ENCODE measurements at regions not wholly inside any gene's neighbourhood (a gene's known extent, or its start where the extent isn't known, plus 50 kb on each side); places are given as distances from the start of the nearest gene placed in this dataset.

- in situ Hi-C loops (cut with MboI; ENCODE audit: low sequenced_read_pairs, unreplicated experiment): no loop called here
- no peak for TF ChIP-seq CTCF (IDR thresholded peaks at IDR 0.05; ENCODE audit: borderline replicate concordance, control extremely low read depth, extremely low read depth, insufficient read depth, missing control alignments)
- DNase-seq (ENCODE audit: low spot score): no peak
Observed at GRCh38 chr7:115724400-115725056, 306.0 kb downstream of the TFEC start.

- DNase-seq (ENCODE audit: low spot score): no peak
- in situ Hi-C loops (cut with MboI; ENCODE audit: low sequenced_read_pairs, unreplicated experiment): no loop called here
- no peak for TF ChIP-seq CTCF (IDR thresholded peaks at IDR 0.05; ENCODE audit: borderline replicate concordance, control extremely low read depth, extremely low read depth, insufficient read depth, missing control alignments)
Observed at GRCh38 chr7:115722302-115722977, 308.1 kb downstream of the TFEC start.

- no peak for DNase-seq (ENCODE audit: low spot score)
- in situ Hi-C loops (cut with MboI; ENCODE audit: low sequenced_read_pairs, unreplicated experiment): no loop called here
- no peak for TF ChIP-seq CTCF (IDR thresholded peaks at IDR 0.05; ENCODE audit: borderline replicate concordance, control extremely low read depth, extremely low read depth, insufficient read depth, missing control alignments)
Observed at GRCh38 chr7:115721293-115722217, 309.0 kb downstream of the TFEC start.

GRCh38 chr7:115719963-115720362 is 310.6 kb downstream of the TFEC start:
- DNase-seq (ENCODE audit: low spot score): no peak
- TF ChIP-seq CTCF (IDR thresholded peaks at IDR 0.05; ENCODE audit: borderline replicate concordance, control extremely low read depth, extremely low read depth, insufficient read depth, missing control alignments): no peak
- in situ Hi-C loops (cut with MboI; ENCODE audit: low sequenced_read_pairs, unreplicated experiment): no loop called here

- in situ Hi-C loops (cut with MboI; ENCODE audit: low sequenced_read_pairs, unreplicated experiment): no loop called here
- no peak for DNase-seq (ENCODE audit: low spot score)
- no peak for TF ChIP-seq CTCF (IDR thresholded peaks at IDR 0.05; ENCODE audit: borderline replicate concordance, control extremely low read depth, extremely low read depth, insufficient read depth, missing control alignments)
Observed at GRCh38 chr7:115709664-115710063, 320.9 kb downstream of the TFEC start.

GRCh38 chr7:115708013-115708341 is 322.6 kb downstream of the TFEC start:
- in situ Hi-C loops (cut with MboI; ENCODE audit: low sequenced_read_pairs, unreplicated experiment): no loop called here
- no peak for TF ChIP-seq CTCF (IDR thresholded peaks at IDR 0.05; ENCODE audit: borderline replicate concordance, control extremely low read depth, extremely low read depth, insufficient read depth, missing control alignments)
- no peak for DNase-seq (ENCODE audit: low spot score)

Data from GM13976 (cell line).